Lung microvascular endothelial cell (primary cell): ENCODE measurements at regions not wholly inside any gene's neighbourhood (a gene's known extent, or its start where the extent isn't known, plus 50 kb on each side); places are given as distances from the start of the nearest gene placed in this dataset.
"Not testable (repeated sequence)": the region's sequence is repeated elsewhere in the genome, so short reads cannot be mapped to it uniquely, and the experiment has no call there.

Experiments used
- DNase-seq, 2 donors: peaks; one replicate each; pipeline versions ENCODE4 v3.0.0 to v3.0.0-alpha.2; 2010; ENCODE audit warnings: low read depth in 2 of 2

DNA sequence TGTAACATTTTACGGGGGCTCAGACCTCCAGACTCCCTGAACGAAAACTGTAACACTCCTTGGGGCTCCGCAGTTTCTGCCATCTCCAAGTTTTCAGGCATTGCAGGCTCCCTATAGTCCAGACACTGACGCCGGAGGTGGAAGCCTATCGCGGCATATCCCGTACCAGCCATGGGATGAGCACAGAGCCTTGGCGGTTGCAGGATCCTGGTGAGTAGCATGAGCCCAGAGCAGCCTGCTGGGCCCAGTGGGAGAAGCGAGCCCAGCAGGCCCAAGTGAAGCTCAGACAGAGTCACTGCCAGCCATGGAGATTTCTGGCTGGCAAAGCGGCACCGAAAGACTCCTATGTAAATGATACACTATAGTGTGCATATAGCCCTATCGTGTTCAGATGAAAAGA, 446.8 kb downstream of the COL11A1 start:
- no peak for DNase-seq

GRCh38 chr1:102659876-102660483, 448.3 kb downstream of the COL11A1 start:
- DNase-seq = not testable (repeated sequence)

DNA sequence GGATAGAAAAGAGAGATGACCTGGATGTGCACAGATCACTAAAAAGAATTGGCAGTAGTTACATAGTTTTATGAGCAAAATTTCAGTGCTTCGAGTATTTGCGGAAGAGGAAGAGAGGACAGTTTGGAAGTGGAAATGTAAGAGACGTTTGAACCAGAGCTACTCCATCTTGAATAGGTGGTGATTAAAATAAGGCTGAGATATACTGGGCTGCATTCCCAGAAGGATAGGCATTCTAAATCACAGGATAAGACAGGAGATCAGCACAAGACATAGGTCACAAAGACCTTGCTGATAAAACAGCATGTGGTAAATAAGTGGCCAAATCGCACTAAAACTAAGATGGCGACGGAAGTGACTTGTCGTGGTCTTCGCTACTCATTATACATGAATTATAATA, 453.3 kb downstream of the COL11A1 start:
- DNase-seq = no peak

DNA sequence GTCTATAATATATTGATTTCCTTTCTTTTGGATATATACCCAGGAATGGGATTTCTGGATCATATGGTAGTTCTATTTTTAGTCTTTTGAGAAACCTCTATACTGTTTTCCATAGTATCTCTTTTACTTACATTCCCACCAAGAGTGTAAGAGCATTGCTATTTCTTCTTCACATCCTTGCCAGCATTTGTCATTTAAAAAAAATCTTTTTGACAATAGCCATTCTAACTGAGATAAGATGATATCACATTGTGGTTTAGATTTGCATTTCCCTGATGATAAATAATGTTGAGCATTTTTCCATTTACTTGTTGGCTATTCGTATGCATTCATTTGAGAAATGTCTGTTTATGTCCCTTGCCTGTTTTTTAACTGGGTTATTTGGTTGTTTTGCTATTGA, 467.4 kb downstream of the COL11A1 start:
- DNase-seq = no peak

DNA sequence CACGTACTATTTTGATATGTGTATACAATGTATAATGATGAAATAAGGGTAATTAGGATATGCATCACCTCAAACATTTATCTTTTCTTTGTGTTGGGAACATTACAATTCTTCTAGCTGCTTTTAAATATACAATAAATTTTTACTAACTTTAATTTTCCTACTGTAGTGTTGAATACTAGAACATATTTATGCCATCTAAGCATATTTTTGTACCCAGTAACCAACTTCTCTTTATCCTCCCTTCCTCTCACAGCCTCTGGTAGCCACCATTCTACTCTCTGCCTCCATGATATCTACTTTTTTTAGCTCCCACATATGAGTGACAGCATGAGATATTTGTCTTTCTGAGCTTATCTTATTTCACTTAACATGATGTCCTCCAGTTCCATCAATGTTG, 468.0 kb downstream of the COL11A1 start:
- DNase-seq = no peak

GRCh38 chr1:102631691-102632090, 476.6 kb downstream of the COL11A1 start:
- DNase-seq = no peak

DNA sequence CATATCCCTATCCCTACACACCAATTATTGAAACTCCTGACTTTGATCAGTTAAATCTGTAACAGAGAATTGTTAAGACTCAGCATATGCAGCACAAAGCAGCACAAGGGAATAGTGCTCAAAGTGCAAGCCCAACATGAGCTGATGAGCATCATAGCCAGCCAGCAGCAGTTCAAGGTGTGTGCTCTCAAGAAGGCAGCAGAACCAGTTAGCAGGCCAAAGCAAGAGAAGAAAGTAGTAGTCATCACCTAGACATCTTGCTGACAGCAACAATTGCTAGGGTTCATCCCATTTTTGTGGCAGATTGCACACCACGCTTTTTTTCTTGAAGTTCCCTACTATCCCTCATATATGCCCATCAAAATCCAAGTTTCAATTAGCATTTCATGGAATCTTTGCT, 478.3 kb downstream of the COL11A1 start:
- DNase-seq = no peak

- DNase-seq = no peak
Measured at GRCh38 chr1:102628109-102628613, 480.2 kb downstream of the COL11A1 start.

DNA sequence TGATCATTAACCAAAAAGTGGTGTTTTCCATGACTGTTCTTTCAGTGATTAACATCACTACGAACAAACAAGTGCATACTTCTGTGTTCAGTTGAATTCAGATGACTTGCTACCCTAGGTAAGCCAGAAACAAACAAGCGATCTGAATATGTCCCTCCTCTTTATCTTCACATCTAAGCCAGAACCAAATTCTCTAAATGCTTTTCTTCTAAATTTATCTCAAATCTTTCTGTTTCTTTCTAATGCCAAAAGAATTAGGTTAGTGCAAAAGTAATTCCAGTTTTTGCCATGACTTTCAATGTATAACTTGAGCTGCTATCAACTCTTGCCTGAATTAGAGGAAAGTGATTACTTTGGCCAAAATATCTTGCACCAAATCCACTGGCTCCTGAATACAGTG, 481.2 kb downstream of the COL11A1 start:
- DNase-seq = no peak

DNA sequence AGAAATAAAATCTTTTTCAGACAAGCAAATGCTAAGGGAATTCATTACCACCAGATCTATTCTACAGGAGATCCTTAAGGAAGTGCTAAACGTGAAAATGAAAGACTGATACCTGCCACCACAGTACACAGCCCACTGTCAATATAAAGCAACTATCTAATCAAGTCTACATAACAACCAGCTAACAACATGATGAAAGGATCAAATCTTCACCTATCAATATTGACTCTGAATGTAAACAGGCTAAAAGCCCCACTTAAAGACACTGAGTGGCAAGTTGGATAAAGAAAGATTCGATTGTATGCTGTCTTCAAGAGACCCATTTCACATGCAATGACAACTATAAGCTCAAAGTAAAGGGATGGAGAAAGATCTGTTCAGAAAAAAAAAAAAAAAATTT, 492.4 kb downstream of the COL11A1 start:
- DNase-seq = no peak

GRCh38 chr1:102595106-102595505, 513.2 kb downstream of the COL11A1 start:
- DNase-seq = no peak

GRCh38 chr1:102593276-102593675, 515.0 kb downstream of the COL11A1 start:
- no peak for DNase-seq

DNA sequence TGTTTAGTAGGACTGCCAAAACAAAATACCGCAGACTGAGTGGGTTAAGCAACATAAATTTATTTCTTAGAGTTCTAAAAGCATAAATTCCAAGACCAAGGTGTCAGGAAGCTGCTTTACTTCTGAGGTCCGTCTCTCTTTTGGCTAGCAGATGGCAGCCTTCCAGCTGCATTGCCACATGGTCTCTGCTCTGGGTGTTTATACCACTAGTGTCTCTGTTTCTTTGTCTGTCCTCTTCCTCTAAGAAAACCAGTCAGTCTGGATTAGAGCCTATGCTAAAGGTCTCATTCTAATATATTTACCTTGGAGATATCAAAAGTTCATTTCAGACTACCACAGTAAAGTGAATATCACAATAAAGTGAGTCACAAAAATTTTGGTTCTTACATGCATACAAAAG, 519.8 kb downstream of the COL11A1 start:
- DNase-seq = no peak

- no peak for DNase-seq
Measured at GRCh38 chr1:102586022-102586421, 522.3 kb downstream of the COL11A1 start.

DNA sequence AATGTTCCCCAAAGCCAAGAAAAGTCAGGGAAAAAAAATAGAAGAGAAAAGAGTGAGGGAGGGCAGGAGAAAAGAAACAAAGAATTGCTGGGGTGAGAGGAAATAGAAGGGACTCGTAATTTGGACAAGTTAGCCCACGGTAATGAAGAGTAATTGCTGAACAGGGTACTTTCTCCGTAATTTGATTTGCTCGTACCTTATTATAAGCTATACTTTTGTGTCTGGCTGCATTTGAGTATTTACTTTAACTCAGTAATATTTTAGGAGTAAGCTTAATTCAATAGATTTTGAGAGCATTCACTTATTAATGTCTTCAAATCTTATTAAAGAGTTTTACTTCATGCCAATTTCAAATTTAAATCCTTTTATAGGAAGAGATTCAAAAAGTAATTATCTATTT, 527.5 kb downstream of the COL11A1 start:
- DNase-seq = no peak

DNA sequence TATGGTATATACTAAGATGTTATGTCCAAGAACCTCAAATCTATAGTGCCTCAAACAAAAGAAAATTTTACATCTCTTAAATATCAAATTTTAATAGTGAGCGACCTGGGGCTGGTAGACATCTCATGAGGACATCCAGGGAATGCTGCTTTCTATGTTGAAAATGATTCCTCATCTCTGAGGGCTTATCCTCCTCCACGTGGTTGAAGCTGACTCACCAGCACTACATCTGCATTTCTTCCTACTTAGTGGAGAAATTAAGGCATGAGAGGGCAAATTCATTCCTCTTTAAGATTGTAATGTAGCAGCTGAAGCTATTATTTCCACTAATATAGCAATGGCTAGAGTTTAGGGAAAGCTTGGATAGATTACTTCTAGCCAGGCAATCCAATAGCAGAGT, 529.5 kb downstream of the COL11A1 start:
- no peak for DNase-seq

- no peak for DNase-seq
Measured at GRCh38 chr1:102572637-102573036, 535.7 kb downstream of the COL11A1 start.

DNA sequence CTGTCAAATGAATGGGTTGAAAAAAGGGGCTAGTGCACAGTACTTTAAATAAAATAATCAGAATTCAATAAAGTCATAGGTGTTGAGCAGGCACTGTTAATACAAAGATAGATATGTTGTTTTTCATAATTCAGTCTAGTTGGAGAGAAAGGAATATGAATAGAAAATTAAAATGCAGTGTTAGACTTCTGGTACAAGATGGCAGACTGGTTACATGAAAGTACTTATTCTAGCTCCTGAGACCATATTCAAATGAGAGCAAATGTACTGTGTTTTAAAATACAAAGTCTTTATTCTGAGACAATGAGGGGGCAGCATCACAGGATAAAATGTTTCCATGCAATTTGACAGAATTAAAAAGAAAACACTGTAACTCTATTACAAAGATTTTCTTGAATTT, 542.1 kb downstream of the COL11A1 start:
- DNase-seq = no peak

GRCh38 chr1:102562380-102562779, 545.9 kb downstream of the COL11A1 start:
- no peak for DNase-seq

DNA sequence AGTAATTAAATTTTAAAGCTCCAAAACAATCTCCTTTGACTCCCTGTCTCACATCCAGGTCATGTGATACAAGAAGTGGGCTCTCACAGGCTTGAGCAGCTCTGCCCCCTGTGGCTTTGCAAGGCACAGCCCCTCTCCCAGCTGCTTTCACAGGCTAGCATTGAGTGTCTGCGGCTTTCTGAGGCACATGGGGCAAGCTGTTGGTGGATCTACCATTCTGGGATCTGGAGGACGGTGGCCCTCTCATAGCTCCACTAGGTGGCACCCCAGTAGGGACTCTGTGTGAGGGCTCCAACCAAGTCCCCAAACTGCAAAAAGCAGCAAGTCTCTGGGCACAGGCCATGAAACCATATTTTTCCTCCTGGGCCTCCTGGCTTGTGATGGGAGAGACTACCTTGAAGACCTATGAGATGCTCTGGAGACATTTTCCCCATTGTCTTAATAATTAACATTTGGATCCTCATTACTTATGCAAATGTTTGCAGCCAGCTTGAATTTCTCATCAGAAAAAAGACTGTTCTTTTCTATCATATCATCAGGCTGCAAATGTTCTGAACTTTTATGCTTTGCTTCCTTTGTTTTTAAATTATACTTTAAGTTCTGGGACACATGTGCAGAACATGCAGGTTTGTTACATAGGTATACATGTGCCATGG, 554.1 kb upstream of the OLFM3 start:
- no peak for DNase-seq

GRCh38 chr1:102546251-102546650, 549.5 kb upstream of the OLFM3 start:
- DNase-seq = no peak

DNA sequence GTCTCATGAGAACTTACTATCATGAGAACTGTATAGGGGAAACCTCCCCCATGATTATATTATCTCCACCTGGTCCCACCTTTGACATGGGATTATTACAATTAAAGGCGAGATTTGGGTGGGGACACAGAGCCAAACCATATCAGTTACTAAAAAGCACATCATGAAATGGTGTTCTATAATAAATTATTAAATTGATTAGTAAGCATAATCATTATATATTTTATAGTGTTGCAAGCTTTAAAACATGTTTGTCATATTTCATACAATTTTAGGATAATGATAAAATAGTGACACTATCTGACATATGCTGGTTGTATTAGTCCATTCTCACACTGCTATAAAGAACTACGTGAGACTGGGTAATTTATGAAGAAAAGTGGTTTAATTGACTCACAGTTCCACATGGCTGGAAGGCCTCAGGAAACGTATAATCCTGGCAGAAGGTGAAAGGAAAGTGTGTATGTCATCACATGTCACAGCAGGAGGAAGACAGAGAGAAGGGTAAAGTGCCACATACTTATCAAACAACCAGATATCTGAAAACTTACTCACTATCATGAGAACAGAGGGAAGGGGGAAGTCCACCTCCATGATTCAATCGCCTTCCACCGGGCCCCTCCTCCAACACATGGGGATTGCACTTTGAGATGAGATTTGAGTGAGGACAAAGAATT, 539.2 kb upstream of the OLFM3 start:
- no peak for DNase-seq

DNA sequence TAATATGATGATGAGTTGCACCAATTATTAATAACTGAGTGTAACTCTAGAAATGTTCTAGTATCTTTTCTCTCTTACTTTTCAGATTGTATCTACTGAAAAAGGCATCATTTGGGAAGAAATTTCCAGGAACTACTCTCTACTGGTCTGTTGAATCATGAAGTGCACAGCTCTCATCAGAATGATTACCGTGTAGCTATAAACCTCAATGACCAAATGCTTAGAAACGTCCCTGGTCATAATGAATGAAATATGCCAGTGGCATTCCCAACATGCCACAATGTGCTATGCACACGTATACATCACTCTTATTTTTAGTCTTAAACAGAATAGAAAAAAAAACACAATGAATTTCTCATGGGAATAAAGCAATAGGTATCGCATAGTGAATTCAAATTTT, 534.3 kb upstream of the OLFM3 start:
- DNase-seq = no peak
